NT2/D1 (cell line): ENCODE measurements at regions not wholly inside any gene's neighbourhood (a gene's known extent, or its start where the extent isn't known, plus 50 kb on each side); places are given as distances from the start of the nearest gene placed in this dataset.

Experiments
- DNase-seq: peaks from one replicate; pipeline ENCODE4 v3.0.0-alpha.2; 2011; ENCODE audit warnings: low read depth, low spot score
- H3K27me3 ChIP-seq: 2 replicates; pipeline ENCODE4 v1.6.0; 2011; ENCODE audit warnings: mild to moderate bottlenecking; ENCODE audit not compliant: insufficient read length, insufficient read depth
- H3K36me3 ChIP-seq: 2 replicates; pipeline ENCODE4 v1.6.1; 2011; ENCODE audit warnings: mild to moderate bottlenecking, low read length, mixed read lengths; ENCODE audit not compliant: insufficient read depth, insufficient read length
- H3K4me1 ChIP-seq: 2 replicates; pipeline ENCODE4 v1.5.1; 2011; ENCODE audit not compliant: insufficient read depth, insufficient read length
- H3K4me3 ChIP-seq: 2 replicates; pipeline ENCODE4 v1.5.1; 2011; ENCODE audit warnings: low read depth; ENCODE audit not compliant: insufficient read length
- H3K9ac ChIP-seq: 2 replicates; pipeline ENCODE4 v1.6.0; 2011; ENCODE audit warnings: low read depth; ENCODE audit not compliant: insufficient read length
- H3K9me3 ChIP-seq: 2 replicates; pipeline ENCODE4 v1.5.1; 2011; ENCODE audit warnings: mild to moderate bottlenecking, low read length; ENCODE audit not compliant: insufficient read depth
- SUZ12 ChIP-seq: IDR thresholded peaks from 2 replicates; pipeline ENCODE4 v1.6.1; 2011; ENCODE audit not compliant: insufficient read length, insufficient read depth; ENCODE audit errors: extremely low read depth
- YY1 ChIP-seq: IDR thresholded peaks from 2 replicates; pipeline ENCODE4 v1.6.1; 2011; ENCODE audit not compliant: insufficient read length, insufficient read depth
- ZNF274 ChIP-seq: IDR thresholded peaks from 2 replicates; pipeline ENCODE4 v1.6.1; 2011; ENCODE audit warnings: mild to moderate bottlenecking, low read depth, low read length

DNA sequence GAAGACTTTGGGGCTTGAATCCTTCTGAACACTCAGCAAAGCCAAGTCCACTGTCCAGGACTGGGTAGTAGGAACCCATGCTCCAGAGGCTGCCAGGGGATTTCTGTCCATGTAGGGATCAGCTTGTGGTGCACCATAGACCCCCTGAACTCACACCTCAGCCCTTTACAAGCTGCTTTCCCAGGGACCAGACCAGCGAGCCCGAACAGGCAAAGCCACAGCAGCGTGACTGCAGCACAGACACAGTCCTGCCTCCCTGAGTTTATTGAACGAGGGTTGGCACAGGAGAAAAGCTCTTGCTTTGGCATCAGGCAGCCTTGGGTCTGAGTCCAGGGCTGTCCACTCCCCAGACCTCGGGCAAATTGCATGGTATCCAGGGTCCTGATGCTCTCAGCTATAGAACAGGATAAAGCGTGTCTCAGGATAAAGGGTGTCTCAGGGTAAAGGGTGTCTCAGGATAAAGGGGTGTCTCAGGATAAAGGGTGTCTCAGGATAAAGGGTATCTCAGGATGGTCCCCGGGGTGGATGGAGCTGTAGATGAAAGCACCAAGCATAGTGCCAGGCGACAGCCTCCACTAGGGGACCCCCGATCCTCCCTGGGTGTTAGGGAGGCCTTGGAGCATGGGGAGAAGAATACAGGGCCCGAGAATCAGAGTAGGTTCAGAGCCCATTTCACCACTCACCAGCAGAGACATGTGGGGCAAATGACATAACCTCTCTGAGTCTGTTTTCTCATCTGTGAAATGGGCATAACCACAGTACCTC is 648.8 kb downstream of the NPHP4 start:
- TF ChIP-seq ZNF274 (no peak), YY1 (no peak), SUZ12 (no peak)
- no peak for DNase-seq
- H3K9ac ChIP-seq, result no peak overlapping the region
- no peaks in the 10 kb centered on the region for H3K9me3 ChIP-seq
- H3K4me3 ChIP-seq, result no peak overlapping the region
- H3K27me3 ChIP-seq, result no peaks in the 10 kb centered on the region
- no peaks in the 10 kb centered on the region for H3K36me3 ChIP-seq
- H3K4me1 ChIP-seq, result no peaks in the 10 kb centered on the region

DNA sequence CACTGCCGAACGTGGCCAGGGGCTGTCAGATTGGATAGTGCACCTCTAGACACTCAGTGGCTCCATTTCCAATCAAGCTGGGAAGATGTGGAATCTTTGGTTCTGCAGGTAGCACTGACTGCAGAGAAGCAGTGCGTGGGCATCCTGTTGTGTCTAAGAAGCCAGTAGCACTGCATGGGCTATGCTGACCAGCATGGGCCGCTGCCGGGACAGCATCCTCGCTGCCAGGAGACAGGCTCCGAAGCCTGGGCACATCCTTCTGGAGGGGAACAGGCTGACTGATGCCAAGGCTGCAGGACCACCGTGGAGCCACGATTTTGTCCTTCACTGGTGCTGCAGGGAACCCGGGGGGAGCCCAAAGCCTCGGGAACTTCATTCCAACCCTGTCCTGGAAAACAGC is 649.4 kb downstream of the NPHP4 start:
- DNase-seq, result no peak
- TF ChIP-seq SUZ12 (no peak), ZNF274 (no peak), YY1 (no peak)
- H3K36me3 ChIP-seq, result no peaks in the 10 kb centered on the region
- no peak overlapping the region for H3K4me3 ChIP-seq
- no peak overlapping the region for H3K9ac ChIP-seq
- no peaks in the 10 kb centered on the region for H3K4me1 ChIP-seq
- H3K9me3 ChIP-seq, result no peaks in the 10 kb centered on the region
- H3K27me3 ChIP-seq, result no peaks in the 10 kb centered on the region

- H3K9me3 ChIP-seq, result no peaks in the 10 kb centered on the region
- H3K36me3 ChIP-seq, result no peaks in the 10 kb centered on the region
- no peak for DNase-seq
- no peaks in the 10 kb centered on the region for H3K4me1 ChIP-seq
- no peak overlapping the region for H3K9ac ChIP-seq
- no peak overlapping the region for H3K4me3 ChIP-seq
- TF ChIP-seq SUZ12 (no peak), ZNF274 (no peak), YY1 (no peak)
- no peaks in the 10 kb centered on the region for H3K27me3 ChIP-seq
Observed at GRCh38 chr1:5342172-5342571, 650.1 kb downstream of the NPHP4 start.

DNA sequence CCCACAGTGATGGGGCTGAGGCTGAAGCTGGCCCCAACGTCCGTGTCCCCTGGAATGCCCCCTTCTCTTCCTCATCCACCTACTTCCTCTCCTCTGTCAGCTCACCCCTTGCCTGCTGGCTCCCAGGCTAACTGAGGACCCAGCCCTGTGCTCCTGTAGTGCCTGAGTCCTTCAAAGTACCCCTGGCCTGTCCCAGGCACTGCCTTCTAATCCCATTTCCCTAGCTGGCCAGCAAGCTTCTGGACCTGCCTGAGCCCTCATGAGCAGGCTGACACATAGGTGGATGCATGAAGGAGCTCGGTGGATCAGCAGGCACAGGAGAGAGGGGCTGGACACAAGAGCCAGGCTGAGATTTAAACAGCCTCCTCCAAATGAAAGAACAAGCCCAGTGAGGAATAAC is 650.8 kb downstream of the NPHP4 start:
- TF ChIP-seq ZNF274, result no peak
- TF ChIP-seq YY1, result no peak
- TF ChIP-seq SUZ12, result no peak
- Histone ChIP-seq H3K27me3 (no peaks in the 10 kb centered on the region), H3K9me3 (no peaks in the 10 kb centered on the region), H3K9ac (no peak overlapping the region), H3K36me3 (no peaks in the 10 kb centered on the region), H3K4me3 (no peak overlapping the region), H3K4me1 (no peaks in the 10 kb centered on the region)
- no peak for DNase-seq

DNA sequence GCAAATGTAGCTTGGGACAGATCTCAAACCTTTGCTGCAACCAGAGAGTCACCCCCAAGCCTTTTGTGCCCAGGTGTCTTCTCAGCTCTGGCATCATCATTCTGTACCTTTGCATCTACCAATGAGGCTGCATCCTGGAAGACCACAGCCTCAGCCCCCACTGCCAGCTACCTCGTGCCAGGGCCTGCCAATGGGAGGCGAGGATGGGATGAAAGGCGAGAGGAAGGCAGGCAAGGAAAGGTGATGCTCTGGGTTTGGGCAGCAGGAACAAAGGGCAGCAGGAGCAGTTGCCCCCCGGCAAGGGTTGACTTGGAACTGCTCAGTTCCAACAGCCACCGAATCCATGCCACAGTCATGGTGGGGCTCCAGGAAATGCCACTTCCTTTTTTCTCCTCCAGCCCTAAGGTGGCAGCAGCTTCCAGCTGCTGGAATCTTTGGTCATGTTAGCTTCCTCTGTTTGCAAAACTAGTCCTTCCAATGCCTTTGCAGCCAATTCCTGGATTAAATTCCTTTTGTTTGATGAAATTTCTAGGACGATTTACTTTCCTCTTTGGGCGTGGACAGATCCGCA is 651.6 kb downstream of the NPHP4 start:
- Histone ChIP-seq H3K36me3 (no peaks in the 10 kb centered on the region), H3K4me1 (no peaks in the 10 kb centered on the region), H3K4me3 (no peak overlapping the region), H3K9me3 (no peaks in the 10 kb centered on the region), H3K9ac (no peak overlapping the region), H3K27me3 (no peaks in the 10 kb centered on the region)
- TF ChIP-seq SUZ12 (no peak), ZNF274 (no peak), YY1 (no peak)
- DNase-seq, result no peak

GRCh38 chr1:5338466-5338865 is 653.8 kb downstream of the NPHP4 start:
- DNase-seq, result no peak
- Histone ChIP-seq H3K4me1 (no peaks in the 10 kb centered on the region), H3K27me3 (no peaks in the 10 kb centered on the region), H3K9me3 (no peaks in the 10 kb centered on the region), H3K4me3 (no peak overlapping the region), H3K36me3 (no peaks in the 10 kb centered on the region), H3K9ac (no peak overlapping the region)
- no peak for TF ChIP-seq ZNF274
- no peak for TF ChIP-seq SUZ12
- TF ChIP-seq YY1, result no peak

DNA sequence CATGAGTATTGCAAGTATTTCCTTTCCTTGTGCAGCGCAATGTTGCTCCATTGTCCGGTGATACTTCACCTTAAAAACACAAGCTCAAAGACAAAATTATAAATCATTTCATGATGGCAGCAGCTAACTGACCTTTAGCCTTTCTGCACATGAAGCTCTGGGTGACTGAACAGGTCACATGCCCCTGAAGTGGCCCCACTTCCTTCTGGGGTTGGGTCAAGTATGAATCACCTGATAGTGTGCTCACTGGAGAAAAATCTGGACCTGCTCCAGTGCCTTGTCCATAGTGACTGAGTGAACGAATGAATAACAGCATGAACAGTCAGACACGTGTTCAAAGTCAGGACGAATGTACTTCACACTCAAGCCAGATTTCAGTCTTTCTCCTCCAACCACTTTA is 658.9 kb downstream of the NPHP4 start:
- DNase-seq, result no peak
- H3K27me3 ChIP-seq, result no peaks in the 10 kb centered on the region
- no peaks in the 10 kb centered on the region for H3K4me1 ChIP-seq
- no peaks in the 10 kb centered on the region for H3K36me3 ChIP-seq
- H3K4me3 ChIP-seq, result no peak overlapping the region
- peaks cover 4% of the 10 kb centered on the region; the same call in 1 of the 2 replicates for H3K9me3 ChIP-seq
- no peak overlapping the region for H3K9ac ChIP-seq
- TF ChIP-seq ZNF274, result no peak
- no peak for TF ChIP-seq SUZ12
- TF ChIP-seq YY1, result no peak
